GM12892 (cell line): ENCODE measurements at regions not wholly inside any gene's neighbourhood (a gene's known extent, or its start where the extent isn't known, plus 50 kb on each side); places are given as distances from the start of the nearest gene placed in this dataset.
A peak's percentile ranks its signal among the peaks of the same experiment; 100 is the strongest.
"Not testable (repeated sequence)": the region's sequence is repeated elsewhere in the genome, so short reads cannot be mapped to it uniquely, and the experiment has no call there.

ENCODE experiments used
- DNase-seq: peaks from one replicate; pipeline ENCODE4 v3.0.0; 2011; ENCODE audit not compliant: insufficient read length
- FAIRE-seq: peaks from 2 replicates; lab custom pipeline; 2011; peaks lifted over from hg19 to GRCh38; lab: Jason Lieb, UNC
- POLR2A ChIP-seq: IDR thresholded peaks from 2 replicates; pipeline ENCODE4 v1.6.1; 2011; ENCODE audit warnings: low read depth, low read length, control low read depth
- POLR2AphosphoS5 ChIP-seq: IDR thresholded peaks from 2 replicates; pipeline ENCODE4 v1.6.1; 2011; ENCODE audit warnings: low read depth, low read length, control low read depth
- TAF1 ChIP-seq: IDR thresholded peaks from 2 replicates; pipeline ENCODE4 v1.6.1; 2011; ENCODE audit warnings: low read depth, mild to moderate bottlenecking, control low read depth, low read length, borderline replicate concordance

DNA sequence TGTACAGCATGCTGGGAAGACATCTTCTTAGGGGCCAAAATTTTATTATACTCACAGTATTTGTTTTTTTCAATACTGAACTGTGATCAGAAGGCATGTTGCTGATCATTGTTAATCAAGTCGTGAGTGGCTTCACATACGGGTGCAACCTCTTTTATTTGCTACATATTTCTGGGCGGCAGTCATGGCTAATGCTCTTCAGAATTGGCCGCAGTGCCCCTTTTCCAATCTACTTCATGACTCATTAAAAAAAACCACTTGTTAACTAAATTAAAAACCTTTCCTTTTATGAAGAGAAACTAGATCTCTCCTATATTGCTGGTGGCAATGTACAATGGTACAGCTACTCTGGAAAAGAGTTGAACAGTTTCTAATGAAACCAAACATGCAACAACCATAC lies 101.5 kb upstream of the C1GALT1C1 start:
- TF ChIP-seq POLR2A (no peak), TAF1 (no peak), POLR2AphosphoS5 (no peak)
- DNase-seq: no peak
- no peak for FAIRE-seq

DNA sequence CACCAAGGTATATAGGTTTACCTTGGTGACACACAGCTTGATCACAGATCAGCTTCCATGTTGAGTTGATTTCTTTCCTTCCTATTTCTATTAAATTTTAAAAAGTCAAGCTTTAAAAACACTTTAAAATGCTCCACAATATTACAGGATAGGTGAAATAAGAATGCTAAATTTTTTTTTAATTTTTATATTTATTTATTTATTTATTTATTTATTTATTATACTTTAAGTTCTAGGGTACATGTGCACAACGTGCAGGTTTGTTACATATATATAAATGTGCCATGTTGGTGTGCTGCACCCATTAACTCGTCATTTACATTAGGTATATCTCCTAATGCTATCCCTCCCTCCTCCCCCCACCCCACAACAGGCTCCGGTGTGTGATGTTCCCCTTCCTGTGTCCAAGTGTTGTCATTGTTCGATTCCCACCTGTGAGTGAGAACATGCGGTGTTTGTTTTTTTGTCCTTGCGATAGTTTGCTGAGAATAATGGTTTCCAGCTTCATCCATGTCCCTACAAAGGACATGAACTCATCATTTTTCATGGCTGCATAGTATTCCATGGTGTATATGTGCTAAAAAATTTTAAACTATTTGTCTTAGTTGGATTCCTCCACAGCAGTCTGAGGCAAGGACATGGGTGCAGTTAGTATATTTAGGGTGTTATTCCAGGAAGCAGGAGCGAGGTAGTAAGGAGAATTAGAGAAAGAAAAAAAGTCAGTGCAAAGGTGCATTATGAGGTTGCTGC lies 99.8 kb upstream of the C1GALT1C1 start:
- not testable (repeated sequence) for FAIRE-seq, DNase-seq

DNA sequence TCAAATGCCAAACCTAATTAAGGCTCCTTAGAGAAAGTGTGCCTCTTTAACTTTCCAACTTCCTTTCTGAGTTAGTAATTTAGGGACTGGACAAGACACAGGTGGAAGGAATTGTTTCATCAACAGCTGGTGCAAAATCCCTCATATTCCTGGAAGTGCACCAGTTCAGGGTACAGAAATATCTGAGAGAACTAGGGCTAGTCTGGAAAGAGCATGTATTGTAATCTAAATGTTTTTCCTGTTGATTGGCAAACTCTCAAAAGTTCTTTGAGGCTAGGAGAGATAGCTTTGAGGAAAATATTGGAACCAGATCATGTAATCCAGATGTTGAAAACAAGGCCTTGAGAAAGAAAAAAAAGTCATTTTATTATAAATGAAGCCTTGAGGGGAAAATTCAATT lies 98.1 kb upstream of the C1GALT1C1 start:
- no peak for DNase-seq
- no peak for FAIRE-seq
- TF ChIP-seq POLR2AphosphoS5: no peak

DNA sequence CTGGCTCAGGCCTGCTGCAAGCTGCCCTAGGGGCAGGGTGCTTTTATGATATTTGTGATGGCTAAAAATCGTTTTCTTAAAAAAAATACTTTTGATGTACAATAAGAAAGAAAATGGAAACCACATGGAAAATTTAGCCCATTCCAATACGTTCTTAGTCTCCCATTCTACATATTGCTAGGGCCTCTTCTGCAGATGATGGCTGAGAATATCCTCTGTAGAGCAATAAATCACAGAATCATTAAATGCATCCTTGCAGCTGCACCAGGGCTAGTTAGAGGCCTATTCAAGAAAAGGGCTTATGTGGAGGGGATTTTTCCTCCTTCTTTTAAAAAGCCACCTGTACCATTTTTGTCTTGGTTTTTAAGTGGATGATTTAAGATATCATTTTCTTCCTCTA lies 97.6 kb upstream of the C1GALT1C1 start:
- TF ChIP-seq POLR2AphosphoS5 (no peak), TAF1 (no peak), POLR2A (no peak)
- FAIRE-seq (no peak), DNase-seq (no peak)

DNA sequence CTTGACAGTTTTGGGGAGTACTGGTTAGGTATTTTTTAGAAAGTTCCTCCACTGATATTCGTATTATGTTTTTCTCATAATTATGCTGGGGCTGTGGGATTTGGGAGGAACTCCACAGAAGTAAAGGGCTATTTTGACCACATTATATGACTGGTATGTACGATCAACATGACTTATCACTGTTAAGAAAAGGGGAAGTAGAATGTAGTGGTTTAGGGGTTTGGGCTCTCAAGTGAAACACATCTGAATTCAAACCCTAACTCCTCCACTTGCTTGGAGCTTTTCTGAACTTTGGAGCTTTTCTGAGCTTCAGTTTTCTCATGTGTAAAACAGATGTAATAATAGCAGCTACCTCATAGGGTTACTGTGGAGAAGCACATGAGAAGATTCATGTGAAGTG lies 96.4 kb upstream of the C1GALT1C1 start:
- peak; percentile 66 for FAIRE-seq
- TF ChIP-seq TAF1: no peak
- no peak for TF ChIP-seq POLR2A
- TF ChIP-seq POLR2AphosphoS5: no peak
- DNase-seq: no peak

DNA sequence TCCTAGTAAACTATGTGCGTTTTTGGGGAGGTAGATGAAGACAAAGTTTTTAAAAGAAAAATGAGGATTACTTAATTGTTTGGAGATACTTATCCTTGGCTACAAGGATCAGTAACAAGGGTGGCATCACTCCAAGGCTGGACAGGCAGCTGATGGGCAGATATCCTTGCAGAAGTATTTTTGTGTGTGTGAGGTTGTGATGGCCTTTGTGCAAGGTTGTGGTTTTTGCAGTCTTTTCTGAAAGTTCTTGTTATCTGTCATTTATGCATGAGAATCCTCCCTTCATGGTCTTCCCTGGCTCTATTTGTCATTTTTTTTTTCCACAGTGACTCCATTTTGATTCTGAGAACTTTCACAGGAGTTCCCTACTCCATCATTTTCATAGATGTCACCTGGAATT lies 96.0 kb upstream of the C1GALT1C1 start:
- TF ChIP-seq POLR2AphosphoS5 (no peak), POLR2A (no peak), TAF1 (no peak)
- FAIRE-seq: no peak

DNA sequence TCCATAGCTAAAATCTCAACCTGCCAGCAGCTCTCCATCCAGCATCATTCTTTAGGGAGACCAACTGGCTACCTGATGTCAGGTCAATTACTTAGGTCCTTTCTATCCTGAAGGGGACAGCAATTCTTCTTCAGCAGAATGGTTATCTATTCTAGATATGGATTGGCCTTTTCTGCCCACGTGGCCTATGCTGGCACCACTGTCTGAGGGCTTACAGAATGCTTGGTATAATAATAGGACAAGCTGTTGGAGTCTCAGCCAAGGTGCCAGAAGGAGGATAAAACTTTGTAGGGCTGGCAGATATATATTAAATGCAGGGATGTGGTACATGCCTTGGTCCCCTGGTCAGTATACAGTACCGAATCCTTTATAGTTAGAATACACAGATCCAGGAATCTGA lies 89.8 kb upstream of the C1GALT1C1 start:
- TF ChIP-seq POLR2AphosphoS5: no peak
- TF ChIP-seq POLR2A: no peak
- no peak for TF ChIP-seq TAF1
- no peak for DNase-seq
- FAIRE-seq: no peak

More for the DNA sequence above, 96.0 kb upstream of the C1GALT1C1 start:
- no peak for DNase-seq

DNA sequence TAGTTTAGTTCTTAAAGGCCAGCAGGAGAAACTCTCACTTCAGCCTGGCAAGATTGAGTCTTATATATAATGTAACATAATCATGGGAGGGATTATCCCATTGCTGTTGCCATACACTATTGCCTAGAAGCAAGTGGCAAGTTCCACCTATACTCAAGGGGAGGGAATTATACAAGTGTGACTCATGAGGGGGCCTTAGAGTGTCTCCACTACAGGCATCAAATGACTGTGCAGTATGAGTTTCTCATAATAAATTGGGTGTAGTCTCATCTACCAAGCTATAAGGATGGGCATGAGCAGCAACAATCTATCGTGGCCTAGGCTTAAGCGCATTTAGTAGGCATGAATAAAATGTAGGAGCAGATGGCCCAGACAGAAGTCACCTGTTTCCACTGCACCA lies 89.1 kb upstream of the C1GALT1C1 start:
- DNase-seq (no peak), FAIRE-seq (no peak)
- no peak for TF ChIP-seq POLR2AphosphoS5
- no peak for TF ChIP-seq POLR2A
- TF ChIP-seq TAF1: no peak

DNA sequence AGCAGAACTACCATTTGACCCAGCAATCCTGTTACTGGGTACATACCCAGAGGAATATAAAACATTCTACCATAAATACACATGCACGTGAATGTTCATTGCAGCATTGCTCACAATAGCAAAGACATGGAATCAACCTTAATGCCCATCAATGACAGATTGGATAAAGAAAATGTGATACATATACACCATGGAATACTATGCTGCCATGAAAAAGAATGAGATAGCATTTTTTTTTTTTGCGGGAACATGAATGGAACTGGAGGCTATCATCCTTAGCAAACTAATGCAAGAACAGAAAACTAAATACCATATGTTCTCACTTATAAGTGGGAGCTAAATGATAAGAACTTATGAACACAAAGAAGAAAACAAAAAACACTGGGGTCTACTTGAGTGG lies 72.5 kb upstream of the C1GALT1C1 start:
- FAIRE-seq, DNase-seq: not testable (repeated sequence)

DNA sequence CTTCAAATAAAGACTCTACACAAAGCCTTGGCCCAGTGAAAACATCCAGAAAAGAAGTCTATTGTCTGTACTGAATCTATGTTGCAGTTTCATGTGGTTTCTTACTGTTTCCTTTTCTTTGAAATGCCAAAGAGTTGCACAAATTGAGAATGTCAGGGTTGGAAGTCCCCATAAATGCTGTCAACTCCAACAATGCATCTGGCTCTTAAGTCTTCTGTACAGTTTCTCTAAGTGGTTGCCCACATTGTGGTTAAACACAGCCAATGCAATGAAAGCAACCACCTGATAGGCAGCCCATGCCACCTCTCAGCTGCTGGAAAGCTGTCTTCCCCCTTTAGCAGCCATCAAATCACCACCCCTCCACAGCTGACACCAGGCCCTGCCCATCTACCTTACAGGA lies 67.2 kb upstream of the C1GALT1C1 start:
- DNase-seq (no peak), FAIRE-seq (peak; percentile 84)
- TF ChIP-seq POLR2AphosphoS5: no peak
- no peak for TF ChIP-seq TAF1
- no peak for TF ChIP-seq POLR2A

DNA sequence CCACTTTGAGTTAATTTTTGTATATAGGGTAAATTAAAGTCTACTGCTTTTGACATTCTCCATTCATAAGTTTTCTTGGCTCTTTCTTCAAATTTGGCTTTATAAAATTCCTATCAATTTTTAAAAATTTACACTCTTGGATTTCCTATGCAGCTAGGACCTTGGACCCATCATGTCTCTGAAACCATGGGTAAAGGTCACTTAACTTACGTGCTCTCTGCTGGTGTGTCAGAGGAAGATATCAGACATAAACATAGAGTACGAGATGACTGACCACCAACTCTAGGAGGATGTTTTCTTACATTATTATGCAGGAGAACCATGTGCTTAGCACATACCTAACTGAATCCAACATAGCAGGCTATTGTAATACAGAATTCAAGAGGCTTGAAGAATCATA lies 62.5 kb upstream of the C1GALT1C1 start:
- no peak for TF ChIP-seq POLR2AphosphoS5
- no peak for TF ChIP-seq POLR2A
- TF ChIP-seq TAF1: no peak
- DNase-seq: no peak
- FAIRE-seq: peak; percentile 40

DNA sequence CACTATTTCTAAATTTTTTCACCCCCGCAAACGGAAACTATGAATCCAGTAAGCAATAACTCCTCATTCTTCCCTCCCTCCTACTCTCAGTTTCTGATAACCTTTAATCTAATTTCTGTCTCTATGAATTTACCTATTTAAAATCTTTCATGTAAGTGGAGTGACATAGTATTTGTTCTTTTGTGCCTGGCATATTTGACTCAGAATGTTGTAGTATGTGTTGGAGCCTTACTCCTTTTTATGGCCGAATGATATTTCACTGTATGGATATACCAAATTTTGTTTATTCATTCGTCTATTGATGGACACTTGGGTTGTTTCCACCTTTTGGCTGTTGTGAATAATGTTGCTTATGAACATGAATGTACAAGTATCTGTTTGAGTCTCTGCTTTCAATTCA lies 61.1 kb upstream of the C1GALT1C1 start:
- no peak for FAIRE-seq
- no peak for DNase-seq
- TF ChIP-seq TAF1 (no peak), POLR2A (no peak), POLR2AphosphoS5 (no peak)

DNA sequence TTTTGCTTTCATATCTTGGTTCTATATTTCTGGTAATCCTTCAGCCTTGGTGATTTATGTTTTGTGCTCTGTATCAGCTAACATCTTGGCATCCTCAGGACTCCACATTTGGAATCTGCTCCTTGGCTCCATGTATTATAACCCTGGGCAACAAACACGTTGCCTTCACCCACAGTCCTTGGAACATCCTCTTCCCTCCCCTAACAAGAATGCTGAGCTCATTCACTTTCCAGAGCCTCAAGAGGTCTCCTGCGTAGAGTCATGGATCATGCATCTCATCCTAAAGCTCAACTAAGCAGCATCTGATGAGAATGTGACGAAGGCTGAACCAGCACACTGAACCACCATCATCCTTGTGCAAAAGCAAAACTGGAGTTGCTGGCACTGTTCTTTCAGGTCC lies 60.5 kb upstream of the C1GALT1C1 start:
- no peak for FAIRE-seq
- TF ChIP-seq POLR2AphosphoS5 (no peak), TAF1 (no peak), POLR2A (no peak)
- DNase-seq: no peak

DNA sequence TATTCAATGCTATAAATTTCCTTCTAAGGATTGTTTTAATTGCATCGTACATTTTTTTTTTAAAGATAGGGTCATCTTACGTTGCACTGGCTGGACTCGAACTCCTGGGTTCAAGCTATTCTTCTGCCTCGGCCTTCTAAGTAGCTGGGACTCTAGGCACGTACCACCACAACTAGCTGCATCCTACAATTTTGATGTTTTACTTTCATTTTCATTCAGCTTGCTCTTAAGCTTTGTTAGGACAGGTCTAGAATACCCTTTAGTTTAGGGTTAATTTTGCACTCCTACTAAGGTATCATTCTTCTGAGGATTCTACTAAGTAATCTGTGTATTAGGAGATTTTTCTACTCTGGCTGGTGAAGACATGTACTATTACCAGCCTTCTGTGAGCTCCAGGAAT lies 50.2 kb upstream of the C1GALT1C1 start:
- TF ChIP-seq TAF1: no peak
- DNase-seq: no peak
- FAIRE-seq: no peak
